Caco-2 (cell line): ENCODE measurements at regions not wholly inside any gene's neighbourhood (a gene's known extent, or its start where the extent isn't known, plus 50 kb on each side); places are given as distances from the start of the nearest gene placed in this dataset.

Source experiments
- BruUV-seq: library from RNA; stranded (reverse); fragments of 400-500 nt; replicated peaks from 2 replicates; lab custom pipeline; 2021; lab: Mats Ljungman, UMichigan
- CTCF ChIA-PET: fragments of 300-600 bp; sonication (Branson Sonifier 250); formaldehyde crosslinking; loops from one replicate; lab custom pipeline; 2022; ENCODE audit warnings: antibody characterized with exemption; lab: Charles Lee
- POLR2A ChIA-PET: fragments of 300-600 bp; sonication (Branson Sonifier 250); formaldehyde crosslinking; loops from one replicate; lab custom pipeline; 2022; ENCODE audit warnings: antibody characterized with exemption; lab: Charles Lee
- DNase-seq, 2 experiments: peaks; one replicate each; pipeline versions ENCODE4 v3.0.0 to v3.0.0-alpha.2; 2020 to 2022
- H3K27me3 ChIP-seq: replicated peaks from 2 replicates; pipeline ENCODE4 v1.6.0; 2011; ENCODE audit warnings: low read length; ENCODE audit not compliant: control insufficient read depth, insufficient read depth
- H3K36me3 ChIP-seq: 2 replicates; pipeline ENCODE4 v1.5.1; 2011; ENCODE audit warnings: low read length; ENCODE audit not compliant: control insufficient read depth, insufficient read depth
- H3K4me1 ChIP-seq: fragments of 250-450 bp; sonication (Bioruptor Pico); 2 replicates; pipeline ENCODE4 v1.5.1; 2020; ENCODE audit warnings: mild to moderate bottlenecking
- H3K4me3 ChIP-seq: 2 replicates; pipeline ENCODE4 v1.5.1; 2011; ENCODE audit warnings: low read depth, mild to moderate bottlenecking, control low read depth, low read length
- H3K9me3 ChIP-seq: fragments of 250-450 bp; sonication (Bioruptor Pico); 2 replicates; pipeline ENCODE4 v1.5.1; 2020; ENCODE audit warnings: mild to moderate bottlenecking, moderate library complexity
- H3K27ac Mint-ChIP-seq: one replicate; pipeline ENCODE4 v1.8.0; 2022; ENCODE audit warnings: mixed read lengths; ENCODE audit not compliant: unreplicated experiment
- H3K27me3 Mint-ChIP-seq: one replicate; pipeline ENCODE4 v1.8.0; 2022; ENCODE audit warnings: mixed read lengths; ENCODE audit not compliant: insufficient read depth, unreplicated experiment
- H3K36me3 Mint-ChIP-seq: one replicate; pipeline ENCODE4 v1.8.0; 2022; ENCODE audit warnings: mild to moderate bottlenecking, mixed read lengths; ENCODE audit not compliant: insufficient read depth, unreplicated experiment
- H3K4me1 Mint-ChIP-seq: one replicate; pipeline ENCODE4 v1.8.0; 2022; ENCODE audit warnings: low read depth, mixed read lengths; ENCODE audit not compliant: unreplicated experiment
- H3K4me3 Mint-ChIP-seq: one replicate; pipeline ENCODE4 v1.8.0; 2022; ENCODE audit warnings: mild to moderate bottlenecking, moderate library complexity, mixed read lengths; ENCODE audit not compliant: unreplicated experiment
- H3K9me3 Mint-ChIP-seq: one replicate; pipeline ENCODE4 v1.8.0; 2022; ENCODE audit warnings: mixed read lengths; ENCODE audit not compliant: unreplicated experiment
- CTCF ChIP-seq, 2 experiments: fragments of 200-600 bp in 1 of 2; IDR thresholded peaks; 1 replicate in 1 of 2; 2 replicates in 1 of 2; pipeline versions ENCODE4 v1.5.1 to v1.8.0; 2011 to 2022; ENCODE audit warnings: antibody characterized with exemption in 1 of 2, control low read depth in 1 of 2, inconsistent platforms in 1 of 2, low read depth in 1 of 2, low read length in 1 of 2, mild to moderate bottlenecking in 1 of 2, moderate library complexity in 1 of 2; ENCODE audit not compliant: insufficient read depth in 1 of 2, severe bottlenecking in 1 of 2, unreplicated experiment in 1 of 2
- intact Hi-C: fragments of 100-400 bp; cut with micrococcal nuclease; formaldehyde crosslinking; loops from one replicate; pipeline ENCODE4 v1.10.0; 2022; ENCODE audit not compliant: unreplicated experiment

- Histone ChIP-seq H3K4me1 (0 out of 2 replicates have a peak, but pooled peaks cover 4% of the 10 kb centered on the region), H3K27me3 (no peaks in the 10 kb centered on the region), H3K9me3 (no peaks in the 10 kb centered on the region; the same call in 1 of the 2 replicates), H3K4me3 (no peak overlapping the region), H3K36me3 (no peaks in the 10 kb centered on the region)
- ChIA-PET POLR2A (no interaction called here), CTCF (no interaction called here)
- no TSS peak for BruUV-seq
- H3K36me3 Mint-ChIP-seq: no peaks in the 10 kb centered on the region
- no peak overlapping the region for H3K27ac Mint-ChIP-seq
- H3K9me3 Mint-ChIP-seq: no peaks in the 10 kb centered on the region
- TF ChIP-seq CTCF (IDR thresholded peaks at IDR 0.05; ENCODE audit: insufficient read depth in 1 of 2, low read depth in 1 of 2, low read length in 1 of 2, severe bottlenecking in 1 of 2, unreplicated experiment in 1 of 2): no peak
- intact Hi-C loops: no loop called here
- no peaks in the 10 kb centered on the region for H3K4me1 Mint-ChIP-seq
- H3K27me3 Mint-ChIP-seq: no peaks in the 10 kb centered on the region
- H3K4me3 Mint-ChIP-seq: no peak overlapping the region
- no peak for DNase-seq
Measured at GRCh38 chr12:47316609-47317049, 236.9 kb upstream of the AMIGO2 start.

- POLR2A ChIA-PET: no interaction called here
- Mint-ChIP-seq H3K27me3 (no peaks in the 10 kb centered on the region), H3K36me3 (no peaks in the 10 kb centered on the region), H3K9me3 (no peaks in the 10 kb centered on the region), H3K4me3 (no peak overlapping the region), H3K4me1 (no peaks in the 10 kb centered on the region), H3K27ac (no peak overlapping the region)
- DNase-seq: no peak
- BruUV-seq: no TSS peak
- CTCF ChIA-PET: no interaction called here
- no peaks in the 10 kb centered on the region for H3K36me3 ChIP-seq
- H3K4me1 ChIP-seq: 0 out of 2 replicates have a peak, but pooled peaks cover 4% of the 10 kb centered on the region
- H3K9me3 ChIP-seq: no peaks in the 10 kb centered on the region
- no peak overlapping the region for H3K4me3 ChIP-seq
- no peak for TF ChIP-seq CTCF (IDR thresholded peaks at IDR 0.05; ENCODE audit: insufficient read depth in 1 of 2, low read depth in 1 of 2, low read length in 1 of 2, severe bottlenecking in 1 of 2, unreplicated experiment in 1 of 2)
- no peaks in the 10 kb centered on the region for H3K27me3 ChIP-seq
- intact Hi-C loops: loop anchor here (5.0 kb wide), 1 partner anchor 47 kb away; no protein-coding TSS in a partner anchor
Measured at GRCh38 chr12:47314996-47315395, 235.2 kb upstream of the AMIGO2 start.

- Mint-ChIP-seq H3K4me3 (no peak overlapping the region), H3K4me1 (peaks cover 3% of the 10 kb centered on the region), H3K27ac (no peak overlapping the region), H3K27me3 (no peaks in the 10 kb centered on the region), H3K9me3 (no peaks in the 10 kb centered on the region), H3K36me3 (no peaks in the 10 kb centered on the region)
- H3K36me3 ChIP-seq: no peaks in the 10 kb centered on the region
- ChIA-PET CTCF (no interaction called here), POLR2A (no interaction called here)
- no peak for DNase-seq
- no TSS peak for BruUV-seq
- intact Hi-C loops: loop anchor here (5.0 kb wide), 1 partner anchor 49 kb away; no protein-coding TSS in a partner anchor
- no peaks in the 10 kb centered on the region for H3K9me3 ChIP-seq
- 0 out of 2 replicates have a peak, but pooled peaks cover 4% of the 10 kb centered on the region for H3K4me1 ChIP-seq
- H3K27me3 ChIP-seq: no peaks in the 10 kb centered on the region
- H3K4me3 ChIP-seq: no peak overlapping the region
- TF ChIP-seq CTCF (IDR thresholded peaks at IDR 0.05; ENCODE audit: insufficient read depth in 1 of 2, low read depth in 1 of 2, low read length in 1 of 2, severe bottlenecking in 1 of 2, unreplicated experiment in 1 of 2): no peak
Measured at GRCh38 chr12:47312808-47313426, 233.2 kb upstream of the AMIGO2 start.
